MM.1S (cell line): ENCODE measurements at regions not wholly inside any gene's neighbourhood (a gene's known extent, or its start where the extent isn't known, plus 50 kb on each side); places are given as distances from the start of the nearest gene placed in this dataset.
"Not testable (repeated sequence)": the region's sequence is repeated elsewhere in the genome, so short reads cannot be mapped to it uniquely, and the experiment has no call there.

Experiments
- DNase-seq: peaks from one replicate; pipeline ENCODE4 v3.0.0-alpha.2; 2015
- H2AFZ ChIP-seq: fragments of 300-600 bp; sonication (generic); 2 replicates; pipeline ENCODE4 v1.6.0; 2016; ENCODE audit warnings: antibody characterized with exemption, low read length
- H3F3A ChIP-seq: fragments of 300-600 bp; sonication (generic); 2 replicates; pipeline ENCODE4 v1.6.1; 2016; ENCODE audit warnings: mild to moderate bottlenecking, antibody characterized with exemption, low read length, moderate library complexity, mixed read lengths; ENCODE audit not compliant: insufficient read depth
- H3K27ac ChIP-seq: fragments of 300-600 bp; sonication (generic); 2 replicates; pipeline ENCODE4 v1.5.1; 2016; ENCODE audit warnings: mild to moderate bottlenecking, low read length
- H3K27me3 ChIP-seq: fragments of 300-600 bp; sonication (generic); replicated peaks from 2 replicates; pipeline ENCODE4 v1.6.0; 2016; ENCODE audit warnings: low read length; ENCODE audit not compliant: insufficient read depth
- H3K36me3 ChIP-seq: fragments of 300-600 bp; sonication (generic); replicated peaks from 2 replicates; pipeline ENCODE4 v1.6.1; 2016; ENCODE audit warnings: mild to moderate bottlenecking, low read length, mixed read lengths; ENCODE audit not compliant: insufficient read depth
- H3K4me1 ChIP-seq: fragments of 300-600 bp; sonication (generic); 2 replicates; pipeline ENCODE4 v1.6.1; 2016; ENCODE audit warnings: low read length, mixed read lengths
- H3K4me2 ChIP-seq: fragments of 300-600 bp; sonication (generic); 2 replicates; pipeline ENCODE4 v1.6.0; 2016; ENCODE audit warnings: low read depth, low read length
- H3K4me3 ChIP-seq: fragments of 300-600 bp; sonication (generic); 2 replicates; pipeline ENCODE4 v1.5.1; 2016; ENCODE audit warnings: low read length, mixed read lengths
- H3K79me2 ChIP-seq: fragments of 300-600 bp; sonication (generic); 2 replicates; pipeline ENCODE4 v1.6.1; 2016; ENCODE audit warnings: mixed run types, low read length, mixed read lengths
- H3K9ac ChIP-seq: fragments of 300-600 bp; sonication (generic); 2 replicates; pipeline ENCODE4 v1.6.1; 2016; ENCODE audit warnings: low read length, mixed read lengths
- H3K9me2 ChIP-seq: fragments of 300-600 bp; sonication (generic); replicated peaks from 2 replicates; pipeline ENCODE4 v1.6.1; 2016; ENCODE audit warnings: mild to moderate bottlenecking, low read length, mixed read lengths; ENCODE audit not compliant: insufficient read depth
- H3K9me3 ChIP-seq: fragments of 300-600 bp; sonication (generic); replicated peaks from 2 replicates; pipeline ENCODE4 v1.6.1; 2016; ENCODE audit warnings: mild to moderate bottlenecking, low read length, mixed read lengths; ENCODE audit not compliant: insufficient read depth
- H4K20me1 ChIP-seq: fragments of 300-600 bp; sonication (generic); 2 replicates; pipeline ENCODE4 v1.6.1; 2016; ENCODE audit warnings: mild to moderate bottlenecking, low read length, moderate library complexity, mixed read lengths; ENCODE audit not compliant: insufficient read depth
- CTCF ChIP-seq: fragments of 300-600 bp; sonication (generic); IDR thresholded peaks from 2 replicates; pipeline ENCODE4 v1.5.1; 2016; ENCODE audit warnings: antibody characterized with exemption, low read length, mixed read lengths
- EZH2 ChIP-seq: fragments of 300-600 bp; sonication (generic); optimal IDR thresholded peaks from 2 replicates; pipeline ENCODE3; 2017; ENCODE audit warnings: low read depth, mild to moderate bottlenecking, antibody characterized with exemption, low read length, mixed read lengths
- EZH2phosphoT487 ChIP-seq: fragments of 300-600 bp; sonication (generic); IDR thresholded peaks from 2 replicates; pipeline ENCODE4 v1.6.1; 2018; ENCODE audit warnings: antibody characterized with exemption, low read length

- no peaks in the 10 kb centered on the region for H3K36me3 ChIP-seq
- H3K79me2 ChIP-seq, result no peaks in the 10 kb centered on the region
- no peak overlapping the region for H3K4me3 ChIP-seq
- DNase-seq, result no peak
- no peaks in the 10 kb centered on the region for H4K20me1 ChIP-seq
- no peaks in the 10 kb centered on the region for H3K9me3 ChIP-seq
- no peak overlapping the region for H3K27ac ChIP-seq
- no peak overlapping the region for H2AFZ ChIP-seq
- H3K4me1 ChIP-seq, result no peaks in the 10 kb centered on the region
- no peaks in the 10 kb centered on the region for H3K27me3 ChIP-seq
- no peaks in the 10 kb centered on the region for H3F3A ChIP-seq
- no peak overlapping the region for H3K9ac ChIP-seq
- TF ChIP-seq EZH2 (no peak), CTCF (no peak), EZH2phosphoT487 (no peak)
- no peak overlapping the region for H3K4me2 ChIP-seq
- no peaks in the 10 kb centered on the region for H3K9me2 ChIP-seq
These were observed 536.3 kb upstream of the HTR2C start for GRCh38 chrX:114047558-114047957.

- Histone ChIP-seq H3K4me2 (no peak overlapping the region), H3K36me3 (no peaks in the 10 kb centered on the region), H3K9me2 (no peaks in the 10 kb centered on the region), H3K79me2 (no peaks in the 10 kb centered on the region), H3K9ac (no peak overlapping the region), H3K27ac (no peak overlapping the region), H4K20me1 (no peaks in the 10 kb centered on the region), H3K4me3 (no peak overlapping the region), H3F3A (no peaks in the 10 kb centered on the region), H2AFZ (no peak overlapping the region), H3K9me3 (no peaks in the 10 kb centered on the region), H3K4me1 (no peaks in the 10 kb centered on the region), H3K27me3 (no peaks in the 10 kb centered on the region)
- no peak for DNase-seq
- TF ChIP-seq EZH2phosphoT487, result no peak
- TF ChIP-seq CTCF, result no peak
- TF ChIP-seq EZH2, result no peak
These were observed 537.1 kb upstream of the HTR2C start for GRCh38 chrX:114046695-114047279.

GRCh38 chrX:114041470-114041869, 542.4 kb upstream of the HTR2C start:
- not testable (repeated sequence) for H3K79me2 ChIP-seq, H3K4me1 ChIP-seq, H3K27me3 ChIP-seq, H3K4me3 ChIP-seq, H3K4me2 ChIP-seq, H3K36me3 ChIP-seq, H3F3A ChIP-seq, H3K9ac ChIP-seq, H3K27ac ChIP-seq, DNase-seq, H2AFZ ChIP-seq, H3K9me3 ChIP-seq, H4K20me1 ChIP-seq, H3K9me2 ChIP-seq

GRCh38 chrX:114040661-114041269, 543.1 kb upstream of the HTR2C start:
- DNase-seq, H3K27me3 ChIP-seq, H4K20me1 ChIP-seq, H2AFZ ChIP-seq, H3K4me3 ChIP-seq, H3K27ac ChIP-seq, H3K79me2 ChIP-seq, H3F3A ChIP-seq, H3K36me3 ChIP-seq, H3K4me1 ChIP-seq, H3K9me2 ChIP-seq, H3K9ac ChIP-seq, H3K4me2 ChIP-seq, H3K9me3 ChIP-seq: not testable (repeated sequence)

- not testable (repeated sequence) for H3K9ac ChIP-seq, H3K79me2 ChIP-seq, DNase-seq, H3K36me3 ChIP-seq, H3K9me3 ChIP-seq, H2AFZ ChIP-seq, H3K27ac ChIP-seq, H3K4me2 ChIP-seq, H3K4me3 ChIP-seq, H3K27me3 ChIP-seq, H3F3A ChIP-seq, H3K9me2 ChIP-seq, H4K20me1 ChIP-seq, H3K4me1 ChIP-seq
These were observed 543.8 kb upstream of the HTR2C start for GRCh38 chrX:114040111-114040510.
